ENCODE measurements at regions not wholly inside any gene's neighbourhood (a gene's known extent, or its start where the extent isn't known, plus 50 kb on each side); places are given as distances from the start of the nearest gene placed in this dataset.

DNA sequence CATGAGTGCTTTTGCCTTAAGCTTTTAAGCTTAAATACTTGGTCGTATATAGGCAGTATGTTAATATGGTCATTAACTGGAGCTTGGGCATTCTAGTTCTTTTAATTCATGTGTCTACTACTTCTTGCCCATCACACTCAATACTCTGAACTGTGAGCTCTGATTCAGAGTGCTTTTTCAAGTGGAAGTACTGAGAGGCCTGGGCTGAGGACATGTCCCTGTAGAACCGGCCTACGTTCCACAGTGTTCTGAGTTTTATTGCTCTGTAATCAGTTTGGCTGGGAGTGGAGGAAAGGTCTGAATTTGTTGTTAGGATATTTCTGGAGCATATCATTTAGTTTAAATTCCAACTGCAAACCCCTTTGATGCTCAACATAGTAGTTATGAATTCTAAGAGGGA, 1744.8 kb upstream of the MIR17HG start:
- Histone ChIP-seq H3K9me3 (ENCODE audit: insufficient read depth, low read length) (no peaks in the 10 kb centered on the region), H3K79me2 (ENCODE audit: insufficient read depth, low read length) (no peaks in the 10 kb centered on the region), H2AFZ (ENCODE audit: low read depth, low read length, severe bottlenecking) (no peak overlapping the region)

GRCh38 chr13:89603187-89603586, 1744.3 kb upstream of the MIR17HG start:
- no peaks in the 10 kb centered on the region for H4K20me1 ChIP-seq (ENCODE audit: low read depth, low read length)
- no peaks in the 10 kb centered on the region for H3K9me2 ChIP-seq (replicated peaks; ENCODE audit: insufficient read depth, low read length)
- no peaks in the 10 kb centered on the region for H3F3A ChIP-seq (ENCODE audit: insufficient read depth)
- no peak overlapping the region for H3K4me2 ChIP-seq (ENCODE audit: low read depth, low read length, poor library complexity, severe bottlenecking)
- no peaks in the 10 kb centered on the region for H3K79me2 ChIP-seq (ENCODE audit: insufficient read depth, low read length)
- no peaks in the 10 kb centered on the region for H3K9me3 ChIP-seq (ENCODE audit: insufficient read depth, low read length)
- H3K36me3 ChIP-seq (ENCODE audit: low read length), result no peaks in the 10 kb centered on the region
- TF ChIP-seq EZH2phosphoT487 (conservative IDR thresholded peaks at IDR 0.05; ENCODE audit: low read length), result no peak
- TF ChIP-seq, protein P1, sequence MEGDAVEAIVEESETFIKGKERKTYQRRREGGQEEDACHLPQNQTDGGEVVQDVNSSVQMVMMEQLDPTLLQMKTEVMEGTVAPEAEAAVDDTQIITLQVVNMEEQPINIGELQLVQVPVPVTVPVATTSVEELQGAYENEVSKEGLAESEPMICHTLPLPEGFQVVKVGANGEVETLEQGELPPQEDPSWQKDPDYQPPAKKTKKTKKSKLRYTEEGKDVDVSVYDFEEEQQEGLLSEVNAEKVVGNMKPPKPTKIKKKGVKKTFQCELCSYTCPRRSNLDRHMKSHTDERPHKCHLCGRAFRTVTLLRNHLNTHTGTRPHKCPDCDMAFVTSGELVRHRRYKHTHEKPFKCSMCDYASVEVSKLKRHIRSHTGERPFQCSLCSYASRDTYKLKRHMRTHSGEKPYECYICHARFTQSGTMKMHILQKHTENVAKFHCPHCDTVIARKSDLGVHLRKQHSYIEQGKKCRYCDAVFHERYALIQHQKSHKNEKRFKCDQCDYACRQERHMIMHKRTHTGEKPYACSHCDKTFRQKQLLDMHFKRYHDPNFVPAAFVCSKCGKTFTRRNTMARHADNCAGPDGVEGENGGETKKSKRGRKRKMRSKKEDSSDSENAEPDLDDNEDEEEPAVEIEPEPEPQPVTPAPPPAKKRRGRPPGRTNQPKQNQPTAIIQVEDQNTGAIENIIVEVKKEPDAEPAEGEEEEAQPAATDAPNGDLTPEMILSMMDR (IDR thresholded peaks at IDR 0.05; ENCODE audit: insufficient read depth, low read length, poor library complexity, severe bottlenecking), result no peak
- no peak overlapping the region for H2AFZ ChIP-seq (ENCODE audit: low read depth, low read length, severe bottlenecking)
- H3K27me3 ChIP-seq (ENCODE audit: low read length), result no peaks in the 10 kb centered on the region
- no peak overlapping the region for H3K27ac ChIP-seq (ENCODE audit: low read depth, low read length)
- no peak overlapping the region for H3K9ac ChIP-seq (ENCODE audit: low read length)
- H3K4me3 ChIP-seq (ENCODE audit: insufficient read depth, low read length, poor library complexity, severe bottlenecking), result no peak overlapping the region

More for the DNA sequence above, 1744.8 kb upstream of the MIR17HG start:
- no peaks in the 10 kb centered on the region for H3K36me3 ChIP-seq (ENCODE audit: low read length)
- no peak overlapping the region for H3K4me2 ChIP-seq (ENCODE audit: low read depth, low read length, poor library complexity, severe bottlenecking)
- H3K9ac ChIP-seq (ENCODE audit: low read length), result no peak overlapping the region
- H3K9me2 ChIP-seq (replicated peaks; ENCODE audit: insufficient read depth, low read length), result no peaks in the 10 kb centered on the region
- TF ChIP-seq, protein P1 (IDR thresholded peaks at IDR 0.05; ENCODE audit: insufficient read depth, low read length, poor library complexity, severe bottlenecking), result no peak
- no peak for TF ChIP-seq EZH2phosphoT487 (conservative IDR thresholded peaks at IDR 0.05; ENCODE audit: low read length)
- H3K27ac ChIP-seq (ENCODE audit: low read depth, low read length), result no peak overlapping the region
- H3F3A ChIP-seq (ENCODE audit: insufficient read depth), result no peaks in the 10 kb centered on the region
- no peaks in the 10 kb centered on the region for H3K27me3 ChIP-seq (ENCODE audit: low read length)
- H4K20me1 ChIP-seq (ENCODE audit: low read depth, low read length), result no peaks in the 10 kb centered on the region
- no peak overlapping the region for H3K4me3 ChIP-seq (ENCODE audit: insufficient read depth, low read length, poor library complexity, severe bottlenecking)

GRCh38 chr13:89609318-89609717, 1738.2 kb upstream of the MIR17HG start:
- Histone ChIP-seq H3K27me3 (ENCODE audit: low read length) (no peaks in the 10 kb centered on the region), H4K20me1 (ENCODE audit: low read depth, low read length) (no peaks in the 10 kb centered on the region), H3K9me2 (replicated peaks; ENCODE audit: insufficient read depth, low read length) (no peaks in the 10 kb centered on the region), H3K4me2 (ENCODE audit: low read depth, low read length, poor library complexity, severe bottlenecking) (no peak overlapping the region), H3K79me2 (ENCODE audit: insufficient read depth, low read length) (no peaks in the 10 kb centered on the region), H2AFZ (ENCODE audit: low read depth, low read length, severe bottlenecking) (no peak overlapping the region), H3F3A (ENCODE audit: insufficient read depth) (no peaks in the 10 kb centered on the region), H3K36me3 (ENCODE audit: low read length) (no peaks in the 10 kb centered on the region), H3K9me3 (ENCODE audit: insufficient read depth, low read length) (no peaks in the 10 kb centered on the region), H3K27ac (ENCODE audit: low read depth, low read length) (no peak overlapping the region), H3K4me3 (ENCODE audit: insufficient read depth, low read length, poor library complexity, severe bottlenecking) (no peak overlapping the region), H3K9ac (ENCODE audit: low read length) (no peak overlapping the region)
- TF ChIP-seq, protein P1 (IDR thresholded peaks at IDR 0.05; ENCODE audit: insufficient read depth, low read length, poor library complexity, severe bottlenecking), result no peak
- TF ChIP-seq EZH2phosphoT487 (conservative IDR thresholded peaks at IDR 0.05; ENCODE audit: low read length), result no peak
